Liver (tissue), 8 donors: ENCODE measurements at regions not wholly inside any gene's neighbourhood (a gene's known extent, or its start where the extent isn't known, plus 50 kb on each side); places are given as distances from the start of the nearest gene placed in this dataset.

Experiments used
- DNase-seq: peaks from one replicate; pipeline ENCODE4 v3.0.0-alpha.2; 2017; ENCODE audit warnings: low spot score
- H3K27ac ChIP-seq, 2 donors: one replicate each; pipeline ENCODE4 v1.7.0; 2013; ENCODE audit warnings: inconsistent platforms in 2 of 2, low read length in 2 of 2, control low read depth in 1 of 2, low read depth in 1 of 2, mild to moderate bottlenecking in 1 of 2
- H3K27me3 ChIP-seq, 4 donors: one replicate each; pipeline versions ENCODE4 v1.6.1 to v1.7.0; 2013; ENCODE audit warnings: low read length in 3 of 4, inconsistent platforms in 1 of 4, mild to moderate bottlenecking in 1 of 4, moderate library complexity in 1 of 4; ENCODE audit not compliant: control insufficient read depth in 4 of 4, insufficient read depth in 4 of 4
- H3K36me3 ChIP-seq, 4 donors: one replicate each; pipeline versions ENCODE4 v1.6.1 to v1.7.0; 2013; ENCODE audit warnings: low read length in 3 of 4, mild to moderate bottlenecking in 3 of 4, low read depth in 1 of 4, moderate library complexity in 1 of 4; ENCODE audit not compliant: control insufficient read depth in 4 of 4, insufficient read depth in 3 of 4
- H3K4me1 ChIP-seq, 4 donors: one replicate each; pipeline versions ENCODE4 v1.6.1 to v1.7.0; 2013; ENCODE audit warnings: low read length in 3 of 4, mild to moderate bottlenecking in 3 of 4, moderate library complexity in 1 of 4; ENCODE audit not compliant: control insufficient read depth in 4 of 4, insufficient read depth in 4 of 4
- H3K4me3 ChIP-seq, 3 donors: one replicate each; pipeline versions ENCODE4 v1.6.1 to v1.7.0; 2013; ENCODE audit warnings: low read length in 3 of 3, control low read depth in 1 of 3, low read depth in 1 of 3, mild to moderate bottlenecking in 1 of 3
- H3K9ac ChIP-seq, 2 donors: one replicate each; pipeline ENCODE4 v1.7.0; 2013; ENCODE audit warnings: low read length in 2 of 2, mild to moderate bottlenecking in 2 of 2, moderate library complexity in 2 of 2, control low read depth in 1 of 2, low read depth in 1 of 2
- H3K9me3 ChIP-seq, 4 donors: one replicate each; pipeline versions ENCODE4 v1.6.1 to v1.7.0; 2013; ENCODE audit warnings: low read length in 3 of 4; ENCODE audit not compliant: control insufficient read depth in 4 of 4
- ATF3 ChIP-seq: IDR thresholded peaks from 2 replicates; pipeline ENCODE4 v1.6.1; 2016; ENCODE audit warnings: antibody characterized with exemption
- EGR1 ChIP-seq, 2 donors: IDR thresholded peaks; 2 replicates each; pipeline ENCODE4 v1.6.1; 2016 to 2018; ENCODE audit warnings: antibody characterized with exemption in 2 of 2, low read depth in 2 of 2
- FOXA1 ChIP-seq: IDR thresholded peaks from 2 replicates; pipeline ENCODE4 v1.6.1; 2016; ENCODE audit warnings: antibody characterized with exemption
- FOXA2 ChIP-seq: IDR thresholded peaks from 2 replicates; pipeline ENCODE4 v1.6.1; 2016; ENCODE audit warnings: antibody characterized with exemption
- GABPA ChIP-seq, 2 donors: IDR thresholded peaks in 1 of 2; conservative IDR thresholded peaks in 1 of 2; 2 replicates each; pipeline ENCODE4 v1.6.1; 2016; ENCODE audit warnings: antibody characterized with exemption in 2 of 2, mild to moderate bottlenecking in 1 of 2, moderate library complexity in 1 of 2
- HNF4G ChIP-seq: IDR thresholded peaks from 2 replicates; pipeline ENCODE4 v1.6.1; 2016; ENCODE audit warnings: antibody characterized with exemption
- JUND ChIP-seq, 2 donors: IDR thresholded peaks; 2 replicates each; pipeline ENCODE4 v1.6.1; 2016; ENCODE audit warnings: antibody characterized with exemption in 2 of 2
- NR2F2 ChIP-seq: IDR thresholded peaks from 2 replicates; pipeline ENCODE4 v1.6.1; 2016; ENCODE audit warnings: antibody characterized with exemption
- RAD21 ChIP-seq, 2 donors: IDR thresholded peaks; 2 replicates each; pipeline ENCODE4 v1.6.1; 2016; ENCODE audit warnings: antibody characterized with exemption in 2 of 2, mild to moderate bottlenecking in 2 of 2
- REST ChIP-seq: IDR thresholded peaks from 2 replicates; pipeline ENCODE4 v1.6.1; 2016; ENCODE audit warnings: antibody characterized with exemption, mild to moderate bottlenecking
- RXRA ChIP-seq, 2 donors: IDR thresholded peaks; 2 replicates each; pipeline ENCODE4 v1.6.1; 2017 to 2018; ENCODE audit warnings: antibody characterized with exemption in 2 of 2, mild to moderate bottlenecking in 1 of 2
- SP1 ChIP-seq: IDR thresholded peaks from 2 replicates; pipeline ENCODE4 v1.6.1; 2018; ENCODE audit warnings: antibody characterized with exemption, mild to moderate bottlenecking
- TAF1 ChIP-seq: conservative IDR thresholded peaks from 2 replicates; pipeline ENCODE4 v1.6.1; 2016; ENCODE audit warnings: antibody characterized with exemption, mild to moderate bottlenecking
- ZBTB33 ChIP-seq: IDR thresholded peaks from 2 replicates; pipeline ENCODE4 v1.6.1; 2016; ENCODE audit warnings: antibody characterized with exemption
- whole genome bisulfite sequencing: extraction: QIAGEN DNeasy Blood & Tissue Kit; methylation state at CpG from one replicate; pipeline ENCODE4 v1.1.7; 2013; 5-methylcytosine and 5-hydroxymethylcytosine counted together
- TF ChIP-seq, protein P1 (sequence below): fragments of 150-350 bp; IDR thresholded peaks from 2 replicates; pipeline ENCODE4 v1.5.1; 2017; ENCODE audit warnings: improper control_type of control experiment, low read depth, low read length; ENCODE audit not compliant: missing input control
- donor health status: healthy.
- donor health status: healthy.
- donor health status: healthy.
- donor health status: healthy.
- donor health status: healthy.

- Histone ChIP-seq H3K27me3 (no peaks in the 10 kb centered on the region), H3K4me3 (no peak overlapping the region), H3K9me3 (no peaks in the 10 kb centered on the region), H3K4me1 (no peaks in the 10 kb centered on the region), H3K9ac (no peak overlapping the region), H3K27ac (no peak overlapping the region), H3K36me3 (no peaks in the 10 kb centered on the region)
- TF ChIP-seq, protein P1, sequence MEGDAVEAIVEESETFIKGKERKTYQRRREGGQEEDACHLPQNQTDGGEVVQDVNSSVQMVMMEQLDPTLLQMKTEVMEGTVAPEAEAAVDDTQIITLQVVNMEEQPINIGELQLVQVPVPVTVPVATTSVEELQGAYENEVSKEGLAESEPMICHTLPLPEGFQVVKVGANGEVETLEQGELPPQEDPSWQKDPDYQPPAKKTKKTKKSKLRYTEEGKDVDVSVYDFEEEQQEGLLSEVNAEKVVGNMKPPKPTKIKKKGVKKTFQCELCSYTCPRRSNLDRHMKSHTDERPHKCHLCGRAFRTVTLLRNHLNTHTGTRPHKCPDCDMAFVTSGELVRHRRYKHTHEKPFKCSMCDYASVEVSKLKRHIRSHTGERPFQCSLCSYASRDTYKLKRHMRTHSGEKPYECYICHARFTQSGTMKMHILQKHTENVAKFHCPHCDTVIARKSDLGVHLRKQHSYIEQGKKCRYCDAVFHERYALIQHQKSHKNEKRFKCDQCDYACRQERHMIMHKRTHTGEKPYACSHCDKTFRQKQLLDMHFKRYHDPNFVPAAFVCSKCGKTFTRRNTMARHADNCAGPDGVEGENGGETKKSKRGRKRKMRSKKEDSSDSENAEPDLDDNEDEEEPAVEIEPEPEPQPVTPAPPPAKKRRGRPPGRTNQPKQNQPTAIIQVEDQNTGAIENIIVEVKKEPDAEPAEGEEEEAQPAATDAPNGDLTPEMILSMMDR: no peak
- TF ChIP-seq FOXA1: no peak
- no peak for TF ChIP-seq ATF3
- TF ChIP-seq HNF4G: no peak
- no peak for TF ChIP-seq SP1
- TF ChIP-seq RXRA (IDR thresholded peaks at IDR 0.05): no peak
- TF ChIP-seq FOXA2: no peak
- no peak for TF ChIP-seq EGR1 (IDR thresholded peaks at IDR 0.05; ENCODE audit: low read depth in 2 of 2)
- no peak for TF ChIP-seq JUND (IDR thresholded peaks at IDR 0.05)
- no peak for TF ChIP-seq TAF1
- TF ChIP-seq REST: no peak
- no peak for TF ChIP-seq ZBTB33
- TF ChIP-seq NR2F2: no peak
- no peak for TF ChIP-seq RAD21 (IDR thresholded peaks at IDR 0.05)
- 79% methylated on average over 1 of the region's 1 CpG for WGBS
- no peak for DNase-seq
Observed at GRCh38 chr5:118593003-118593328, 395.4 kb downstream of the DTWD2 start.

DNA sequence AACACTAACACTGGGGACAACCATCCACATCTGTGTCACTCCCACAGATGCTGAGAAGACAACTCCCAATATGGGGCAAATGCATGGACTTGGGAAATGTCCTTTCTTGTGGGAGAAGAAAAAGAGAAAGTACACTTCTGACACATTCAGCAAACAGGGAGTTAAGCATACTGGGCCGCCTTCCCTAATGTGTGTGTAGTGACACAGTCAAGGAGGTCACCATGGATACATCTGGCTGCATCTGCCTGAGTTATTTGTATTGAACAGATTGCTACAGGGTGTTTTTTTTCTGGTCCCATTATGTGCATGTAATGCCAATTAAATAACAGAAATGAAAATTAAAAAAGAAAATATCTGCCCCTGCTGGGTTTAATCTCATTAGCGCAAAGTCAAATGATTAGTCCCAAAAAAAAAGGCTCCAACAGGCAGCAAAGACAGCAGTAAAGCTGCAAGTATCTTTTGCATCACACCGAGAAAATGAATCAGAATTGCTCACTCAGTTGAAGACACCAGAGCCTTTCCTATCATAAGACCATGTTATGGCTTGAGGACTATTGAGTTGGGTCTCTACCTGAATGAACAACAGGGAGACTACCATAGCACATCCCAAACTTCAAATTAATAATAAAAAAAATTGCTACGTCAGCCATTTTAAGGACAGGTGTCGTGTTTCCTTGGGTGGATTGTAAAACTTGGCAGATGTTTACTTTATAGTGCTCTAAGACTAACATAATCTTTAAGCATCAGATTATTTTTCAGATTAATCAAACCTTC is 395.9 kb downstream of the DTWD2 start:
- 75% methylated on average over 5 of the region's 5 CpGs for WGBS
- no peak for DNase-seq

More for the DNA sequence above, 395.9 kb downstream of the DTWD2 start:
- Histone ChIP-seq H3K4me3 (no peak overlapping the region), H3K9ac (no peak overlapping the region), H3K27me3 (no peaks in the 10 kb centered on the region), H3K4me1 (no peaks in the 10 kb centered on the region), H3K9me3 (no peaks in the 10 kb centered on the region), H3K36me3 (no peaks in the 10 kb centered on the region), H3K27ac (no peak overlapping the region)
- TF ChIP-seq TAF1: no peak
- no peak for TF ChIP-seq JUND (IDR thresholded peaks at IDR 0.05)
- TF ChIP-seq GABPA (IDR thresholded peaks at IDR 0.05 in 1 of 2, conservative IDR thresholded peaks at IDR 0.05 in 1 of 2): no peak
